GM12873 (cell line): ENCODE measurements at regions not wholly inside any gene's neighbourhood (a gene's known extent, or its start where the extent isn't known, plus 50 kb on each side); places are given as distances from the start of the nearest gene placed in this dataset.

Source experiments
- CTCF ChIP-seq: IDR thresholded peaks from 2 replicates; pipeline ENCODE4 v1.5.1; 2012; ENCODE audit warnings: low read depth, mild to moderate bottlenecking, moderate library complexity, low read length, control low read depth; ENCODE audit not compliant: insufficient read depth; ENCODE audit errors: missing control alignments

- TF ChIP-seq CTCF, result no peak
Observed at GRCh38 chr3:80192936-80193335, 425.1 kb upstream of the ROBO1 start.

GRCh38 chr3:80190051-80190450, 422.3 kb upstream of the ROBO1 start:
- no peak for TF ChIP-seq CTCF

GRCh38 chr3:80187981-80188380, 420.2 kb upstream of the ROBO1 start:
- TF ChIP-seq CTCF, result no peak

- TF ChIP-seq CTCF, result no peak
Observed at GRCh38 chr3:80159990-80160506, 392.2 kb upstream of the ROBO1 start.

- TF ChIP-seq CTCF, result no peak
Observed at GRCh38 chr3:80158332-80158731, 390.5 kb upstream of the ROBO1 start.

GRCh38 chr3:80157546-80157945, 389.7 kb upstream of the ROBO1 start:
- no peak for TF ChIP-seq CTCF

GRCh38 chr3:80152692-80153091, 384.9 kb upstream of the ROBO1 start:
- TF ChIP-seq CTCF, result no peak
